SU-DHL-6 (cell line): ENCODE measurements at regions not wholly inside any gene's neighbourhood (a gene's known extent, or its start where the extent isn't known, plus 50 kb on each side); places are given as distances from the start of the nearest gene placed in this dataset.

Source experiments
- H2AFZ ChIP-seq: fragments of 200-600 bp; sonication (generic); 2 replicates; pipeline ENCODE4 v1.6.1; 2014; ENCODE audit warnings: low read depth, mild to moderate bottlenecking, moderate library complexity, mixed read lengths, antibody characterized with exemption, low read length; ENCODE audit not compliant: severe bottlenecking
- H3F3A ChIP-seq: fragments of 200-600 bp; shearing (Covaris generic); 2 replicates; pipeline ENCODE4 v1.6.0; 2016; ENCODE audit warnings: antibody characterized with exemption, mild to moderate bottlenecking; ENCODE audit not compliant: insufficient read depth
- H3K27ac ChIP-seq: fragments of 200-600 bp; sonication (generic); 2 replicates; pipeline ENCODE4 v1.5.1; 2016; ENCODE audit warnings: low read depth, mild to moderate bottlenecking, low read length, moderate library complexity, mixed read lengths
- H3K27me3 ChIP-seq: fragments of 200-600 bp; sonication (generic), shearing (Covaris generic); 2 replicates; pipeline ENCODE4 v1.6.0; 2014; ENCODE audit warnings: mild to moderate bottlenecking, low read length
- H3K36me3 ChIP-seq: fragments of 200-600 bp; sonication (generic); 2 replicates; pipeline ENCODE4 v1.6.1; 2014; ENCODE audit warnings: mild to moderate bottlenecking, low read length, mixed read lengths
- H3K4me2 ChIP-seq: fragments of 300-600, 200-600 bp; shearing (Covaris generic), sonication (generic); 2 replicates; pipeline ENCODE4 v1.6.0; 2014; ENCODE audit warnings: low read length, low read depth, mild to moderate bottlenecking; ENCODE audit not compliant: poor library complexity, severe bottlenecking
- H3K4me3 ChIP-seq: fragments of 200-600 bp; sonication (generic); 2 replicates; pipeline ENCODE4 v1.5.1; 2014; ENCODE audit warnings: antibody characterized with exemption, low read length, mild to moderate bottlenecking, mixed read lengths; ENCODE audit not compliant: insufficient read depth, poor library complexity, severe bottlenecking
- H3K79me2 ChIP-seq: fragments of 200-600 bp; sonication (generic); 2 replicates; pipeline ENCODE4 v1.6.1; 2014; ENCODE audit warnings: mild to moderate bottlenecking, low read length, moderate library complexity; ENCODE audit not compliant: insufficient read depth
- H3K9ac ChIP-seq: fragments of 200-600 bp; sonication (generic); 2 replicates; pipeline ENCODE4 v1.7.0; 2014; ENCODE audit warnings: mild to moderate bottlenecking, low read length
- H3K9me2 ChIP-seq: fragments of 200-600 bp; sonication (generic); replicated peaks from 2 replicates; pipeline ENCODE4 v1.6.1; 2014; ENCODE audit warnings: low read length; ENCODE audit not compliant: insufficient read depth
- H3K9me3 ChIP-seq: fragments of 200-600 bp; sonication (generic); 2 replicates; pipeline ENCODE4 v1.6.1; 2014; ENCODE audit warnings: low read length, mixed read lengths; ENCODE audit not compliant: insufficient read depth
- H4K20me1 ChIP-seq: fragments of 200-600 bp; sonication (generic); 2 replicates; pipeline ENCODE4 v1.6.1; 2014; ENCODE audit warnings: low read depth, mild to moderate bottlenecking, antibody characterized with exemption, low read length, moderate library complexity, mixed read lengths
- CTCF ChIP-seq: fragments of 200-600 bp; sonication (generic); IDR thresholded peaks from one replicate; pipeline ENCODE4 v1.5.1; 2017; ENCODE audit warnings: antibody characterized with exemption, mild to moderate bottlenecking, low read length, moderate library complexity; ENCODE audit not compliant: insufficient read depth, poor library complexity, severe bottlenecking
- EZH2phosphoT487 ChIP-seq: fragments of 200-600 bp; sonication (generic), shearing (Covaris generic); conservative IDR thresholded peaks from 2 replicates; pipeline ENCODE4 v1.6.1; 2018; ENCODE audit warnings: mild to moderate bottlenecking, antibody characterized with exemption, low read length, moderate library complexity, mixed read lengths

GRCh38 chr3:152204218-152204617, 64.5 kb upstream of the MBNL1 start:
- peak overlapping the region; percentile 56 for H3K9ac ChIP-seq
- peak overlapping the region; percentile 96 for H3K27ac ChIP-seq

DNA sequence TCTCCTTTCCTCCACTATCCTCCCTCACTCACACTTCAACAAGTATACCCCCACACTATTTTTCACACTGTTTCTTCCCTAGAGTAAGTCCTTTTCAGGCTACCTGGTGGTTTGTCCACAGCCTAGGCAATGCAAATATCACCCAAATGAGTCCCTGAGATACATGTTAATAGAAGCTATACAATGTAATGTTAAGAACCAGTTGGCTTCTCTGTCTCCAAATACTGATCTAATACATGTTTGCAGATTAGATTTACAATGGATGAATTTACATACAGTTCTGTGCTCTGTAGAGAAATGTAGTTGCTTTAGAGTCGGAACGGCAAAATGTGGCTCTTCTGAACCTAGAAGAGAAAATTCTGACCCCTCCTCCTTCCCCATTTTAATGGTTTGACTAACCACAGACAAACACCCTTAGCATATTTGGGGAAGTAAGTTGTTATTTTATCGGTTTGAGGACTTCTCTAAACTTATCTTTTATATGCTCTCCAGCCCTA, 63.6 kb upstream of the MBNL1 start:
- no peaks in the 10 kb centered on the region for H3K36me3 ChIP-seq
- no peaks in the 10 kb centered on the region for H4K20me1 ChIP-seq
- H2AFZ ChIP-seq = peak overlapping the region; percentile 25
- H3K9me2 ChIP-seq = no peaks in the 10 kb centered on the region
- no peaks in the 10 kb centered on the region for H3K27me3 ChIP-seq
- peak overlapping the region; percentile 49 for H3K4me3 ChIP-seq
- H3K4me2 ChIP-seq = peak overlapping the region; percentile 99
- H3K9ac ChIP-seq = peak overlapping the region; percentile 56
- H3K27ac ChIP-seq = peak overlapping the region; percentile 96
- no peak for TF ChIP-seq CTCF
- TF ChIP-seq EZH2phosphoT487 = no peak
- peaks cover 9% of the 10 kb centered on the region; the same call in 1 of the 2 replicates for H3K79me2 ChIP-seq
- peaks cover 35% of the 10 kb centered on the region for H3F3A ChIP-seq
- H3K9me3 ChIP-seq = no peaks in the 10 kb centered on the region

More at GRCh38 chr3:152204218-152204617, 64.5 kb upstream of the MBNL1 start:
- peak overlapping the region; percentile 80 for H2AFZ ChIP-seq
- H3K9me2 ChIP-seq = no peaks in the 10 kb centered on the region
- H3K9me3 ChIP-seq = no peaks in the 10 kb centered on the region
- H4K20me1 ChIP-seq = no peaks in the 10 kb centered on the region
- peak overlapping the region; percentile 49 for H3K4me3 ChIP-seq
- H3F3A ChIP-seq = peaks cover 44% of the 10 kb centered on the region
- TF ChIP-seq CTCF = no peak
- H3K36me3 ChIP-seq = no peaks in the 10 kb centered on the region
- H3K27me3 ChIP-seq = no peaks in the 10 kb centered on the region
- peak overlapping the region; percentile 99 for H3K4me2 ChIP-seq
- H3K79me2 ChIP-seq = peaks cover 9% of the 10 kb centered on the region; the same call in 1 of the 2 replicates

DNA sequence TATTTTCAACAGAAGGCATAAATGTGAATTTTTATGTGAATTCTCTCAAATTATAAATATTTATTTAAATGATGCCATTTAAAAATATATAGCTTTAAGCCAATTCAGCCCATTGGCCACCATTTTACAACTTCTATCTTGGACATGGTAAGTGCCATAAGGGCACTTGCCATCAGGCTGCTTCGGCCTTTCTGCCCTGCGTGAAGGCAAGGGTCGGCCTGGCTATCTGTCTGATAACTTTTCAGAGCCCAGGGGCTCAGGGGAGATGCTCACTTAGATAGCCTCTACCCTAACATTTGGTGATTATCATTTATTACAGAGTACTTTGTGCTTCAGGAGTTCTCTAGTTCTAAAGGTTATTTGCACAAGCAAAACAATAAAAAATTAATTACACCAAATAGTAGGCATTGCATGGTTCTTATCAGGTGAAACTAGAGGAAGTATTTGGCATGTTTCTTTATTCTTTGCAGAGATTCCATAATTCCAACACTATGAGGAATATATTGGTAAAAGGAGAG, 62.4 kb upstream of the MBNL1 start:
- Histone ChIP-seq H4K20me1 (no peaks in the 10 kb centered on the region), H2AFZ (no peak overlapping the region), H3K27ac (no peak overlapping the region), H3K36me3 (no peaks in the 10 kb centered on the region), H3K4me3 (no peak overlapping the region), H3K9me2 (no peaks in the 10 kb centered on the region), H3K79me2 (peaks cover 9% of the 10 kb centered on the region; the same call in 1 of the 2 replicates), H3K9me3 (no peaks in the 10 kb centered on the region), H3K27me3 (no peaks in the 10 kb centered on the region), H3K4me2 (no peak overlapping the region), H3K9ac (no peak overlapping the region), H3F3A (peaks cover 23% of the 10 kb centered on the region)
- no peak for TF ChIP-seq CTCF
- TF ChIP-seq EZH2phosphoT487 = no peak
